ENCODE measurements at regions not wholly inside any gene's neighbourhood (a gene's known extent, or its start where the extent isn't known, plus 50 kb on each side); places are given as distances from the start of the nearest gene placed in this dataset.
A peak's percentile ranks its signal among the peaks of the same experiment; 100 is the strongest.

DNA sequence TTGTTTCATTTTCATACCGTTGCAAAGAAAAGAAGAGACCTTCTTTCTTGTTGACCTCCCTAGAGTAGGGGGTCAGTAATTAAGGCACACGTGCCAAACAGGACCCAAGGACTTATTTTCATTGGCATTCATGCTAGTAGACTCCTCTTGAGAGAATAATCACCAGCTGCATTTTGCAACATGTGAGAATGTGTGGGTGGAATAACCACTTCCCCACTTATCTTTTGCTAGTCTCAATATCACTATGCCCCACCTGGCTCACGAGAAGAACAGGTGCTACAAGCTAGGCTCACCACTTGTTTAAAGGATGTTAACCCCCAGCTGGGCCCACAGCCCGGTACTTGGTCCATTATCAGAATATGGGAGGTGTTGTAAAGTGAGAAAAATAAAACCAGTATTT lies 460.7 kb upstream of the MEF2C start:
- H3K9me3 ChIP-seq (ENCODE audit: control insufficient read depth in 4 of 4, insufficient read depth in 3 of 4, low read length in 3 of 4) = no peaks in the 10 kb centered on the region
- no peak overlapping the region for H3K4me3 ChIP-seq
- DNase-seq = peak in 2 of 3 donors; percentile 11 to 25
- TF ChIP-seq, protein P1, sequence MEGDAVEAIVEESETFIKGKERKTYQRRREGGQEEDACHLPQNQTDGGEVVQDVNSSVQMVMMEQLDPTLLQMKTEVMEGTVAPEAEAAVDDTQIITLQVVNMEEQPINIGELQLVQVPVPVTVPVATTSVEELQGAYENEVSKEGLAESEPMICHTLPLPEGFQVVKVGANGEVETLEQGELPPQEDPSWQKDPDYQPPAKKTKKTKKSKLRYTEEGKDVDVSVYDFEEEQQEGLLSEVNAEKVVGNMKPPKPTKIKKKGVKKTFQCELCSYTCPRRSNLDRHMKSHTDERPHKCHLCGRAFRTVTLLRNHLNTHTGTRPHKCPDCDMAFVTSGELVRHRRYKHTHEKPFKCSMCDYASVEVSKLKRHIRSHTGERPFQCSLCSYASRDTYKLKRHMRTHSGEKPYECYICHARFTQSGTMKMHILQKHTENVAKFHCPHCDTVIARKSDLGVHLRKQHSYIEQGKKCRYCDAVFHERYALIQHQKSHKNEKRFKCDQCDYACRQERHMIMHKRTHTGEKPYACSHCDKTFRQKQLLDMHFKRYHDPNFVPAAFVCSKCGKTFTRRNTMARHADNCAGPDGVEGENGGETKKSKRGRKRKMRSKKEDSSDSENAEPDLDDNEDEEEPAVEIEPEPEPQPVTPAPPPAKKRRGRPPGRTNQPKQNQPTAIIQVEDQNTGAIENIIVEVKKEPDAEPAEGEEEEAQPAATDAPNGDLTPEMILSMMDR (IDR thresholded peaks at IDR 0.05; ENCODE audit: control extremely low read depth, extremely low read depth) = no peak
- H3K27ac ChIP-seq (ENCODE audit: low read depth in 1 of 2, low read length in 1 of 2) = no peak overlapping the region
- peaks cover 0 to 5% (median 0%) of the 10 kb centered on the region in 5 donors for H3K4me1 ChIP-seq (ENCODE audit: control insufficient read depth in 5 of 5, insufficient read depth in 5 of 5, low read length in 5 of 5)
- 45 to 54% methylated on average over 4 of the region's 4 CpGs for WGBS, 2 donors
- H3K27me3 ChIP-seq (ENCODE audit: control insufficient read depth in 3 of 3, insufficient read depth in 3 of 3, low read length in 2 of 3) = no peaks in the 10 kb centered on the region
- H3K9ac ChIP-seq (ENCODE audit: insufficient read depth in 1 of 2, low read length in 2 of 2) = no peak overlapping the region
- H3K36me3 ChIP-seq (ENCODE audit: control insufficient read depth in 4 of 4, insufficient read depth in 4 of 4, low read length in 4 of 4) = no peaks in the 10 kb centered on the region
- peak; percentile 68 for ATAC-seq (ENCODE audit: insufficient read depth, low FRiP score)

DNA sequence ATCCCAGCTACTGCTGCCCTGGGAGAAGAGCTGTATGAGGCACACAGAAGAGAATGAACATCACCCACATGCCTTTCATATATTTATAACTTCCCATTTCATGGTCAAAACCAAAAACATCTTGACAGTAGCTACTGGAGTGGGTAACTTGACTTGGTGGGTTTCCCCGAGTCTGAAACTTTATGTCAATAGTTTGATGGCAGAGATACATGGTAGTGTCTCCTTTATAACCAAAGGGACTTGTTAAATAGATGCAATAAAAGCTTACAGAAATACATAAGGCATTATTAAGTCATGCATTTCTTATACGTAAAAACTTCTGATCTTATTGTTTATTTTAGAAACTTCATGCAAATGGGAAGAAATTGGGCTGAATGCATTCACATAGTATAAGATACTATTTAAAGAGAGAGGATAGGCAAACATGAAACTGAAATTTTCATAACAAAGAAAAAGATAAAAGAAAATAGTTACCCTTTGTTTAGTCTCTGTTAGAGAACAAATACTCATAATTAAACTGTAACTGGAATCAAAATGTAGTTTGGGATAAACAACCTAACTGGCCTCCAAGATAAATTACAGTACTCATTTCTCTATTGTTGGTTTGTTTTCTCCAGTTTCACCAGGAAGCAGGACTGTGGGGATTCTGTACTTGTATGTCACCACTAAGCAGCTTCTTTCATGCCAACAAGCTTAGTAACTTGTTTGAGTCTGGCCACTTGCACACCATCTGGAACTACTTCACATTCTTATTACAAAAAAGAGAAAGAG lies 459.3 kb upstream of the MEF2C start:
- no peak overlapping the region for H3K4me3 ChIP-seq
- no peaks in the 10 kb centered on the region for H3K27me3 ChIP-seq (ENCODE audit: control insufficient read depth in 3 of 3, insufficient read depth in 3 of 3, low read length in 2 of 3)
- no peaks in the 10 kb centered on the region for H3K9me3 ChIP-seq (ENCODE audit: control insufficient read depth in 4 of 4, insufficient read depth in 3 of 4, low read length in 3 of 4)
- 87 to 92% methylated on average over 2 of the region's 2 CpGs for WGBS, 2 donors
- H3K4me1 ChIP-seq (ENCODE audit: control insufficient read depth in 5 of 5, insufficient read depth in 5 of 5, low read length in 5 of 5) = peaks cover 0 to 5% (median 0%) of the 10 kb centered on the region in 5 donors
- ATAC-seq (ENCODE audit: insufficient read depth, low FRiP score) = peak; percentile 43
- H3K36me3 ChIP-seq (ENCODE audit: control insufficient read depth in 4 of 4, insufficient read depth in 4 of 4, low read length in 4 of 4) = no peaks in the 10 kb centered on the region
- no peak for DNase-seq
- TF ChIP-seq, protein P1 (IDR thresholded peaks at IDR 0.05; ENCODE audit: control extremely low read depth, extremely low read depth) = no peak
- no peak overlapping the region for H3K27ac ChIP-seq (ENCODE audit: low read depth in 1 of 2, low read length in 1 of 2)
- no peak overlapping the region for H3K9ac ChIP-seq (ENCODE audit: insufficient read depth in 1 of 2, low read length in 2 of 2)

DNA sequence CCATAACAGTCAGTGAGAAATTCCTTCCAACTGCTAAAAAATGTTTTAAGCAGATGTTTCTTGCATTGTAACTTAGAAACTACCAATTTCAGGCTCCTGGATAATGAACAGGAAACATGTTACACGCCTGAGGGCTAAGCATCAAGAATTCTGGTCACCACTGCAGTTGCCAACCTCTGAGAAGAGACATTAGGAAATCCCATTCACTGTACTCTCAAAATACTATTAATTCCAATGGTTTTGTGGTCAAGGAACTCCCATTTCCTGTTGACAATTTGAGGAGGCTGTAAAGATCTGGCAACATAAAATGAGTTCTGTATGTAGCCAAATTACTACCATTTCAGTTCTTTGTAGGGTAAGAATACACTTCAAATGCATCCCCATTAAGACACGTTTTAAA lies 456.0 kb upstream of the MEF2C start:
- Histone ChIP-seq H3K4me3 (no peak overlapping the region), H3K27me3 (ENCODE audit: control insufficient read depth in 3 of 3, insufficient read depth in 3 of 3, low read length in 2 of 3) (no peaks in the 10 kb centered on the region), H3K9ac (ENCODE audit: insufficient read depth in 1 of 2, low read length in 2 of 2) (no peak overlapping the region), H3K27ac (ENCODE audit: low read depth in 1 of 2, low read length in 1 of 2) (no peak overlapping the region), H3K9me3 (ENCODE audit: control insufficient read depth in 4 of 4, insufficient read depth in 3 of 4, low read length in 3 of 4) (no peaks in the 10 kb centered on the region), H3K36me3 (ENCODE audit: control insufficient read depth in 4 of 4, insufficient read depth in 4 of 4, low read length in 4 of 4) (no peaks in the 10 kb centered on the region), H3K4me1 (ENCODE audit: control insufficient read depth in 5 of 5, insufficient read depth in 5 of 5, low read length in 5 of 5) (peaks cover 0 to 5% (median 0%) of the 10 kb centered on the region in 5 donors)
- TF ChIP-seq, protein P1 (IDR thresholded peaks at IDR 0.05; ENCODE audit: control extremely low read depth, extremely low read depth) = no peak
- 74 to 81% methylated on average over 2 of the region's 2 CpGs for WGBS, 2 donors
- DNase-seq (no peak), ATAC-seq (ENCODE audit: insufficient read depth, low FRiP score) (no peak)

All from lung (tissue), 11 donors.